ENCODE measurements at regions not wholly inside any gene's neighbourhood (a gene's known extent, or its start where the extent isn't known, plus 50 kb on each side); places are given as distances from the start of the nearest gene placed in this dataset.

DNA sequence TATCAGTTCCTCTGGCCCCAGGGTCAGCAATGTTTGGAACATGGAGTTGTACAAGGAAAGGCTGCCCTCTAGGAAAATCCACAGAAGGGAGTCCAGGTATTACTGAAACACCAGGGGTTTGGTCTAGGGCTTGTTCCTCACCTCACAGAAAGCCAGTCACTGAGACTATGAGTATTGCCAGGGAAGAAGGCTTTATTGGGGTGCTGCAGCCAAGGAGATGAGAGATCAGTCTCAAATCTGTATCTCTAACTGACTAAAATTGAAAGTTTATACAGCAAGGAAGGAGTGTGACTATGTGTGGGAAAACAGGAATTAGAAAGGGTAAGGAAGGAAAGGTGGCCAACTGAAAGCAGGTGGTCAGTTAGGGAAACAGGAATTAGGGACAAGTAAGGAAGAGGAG lies 172.3 kb downstream of the LYPLAL1 start:
- intact Hi-C loops (cut with micrococcal nuclease) = no loop called here
- Histone ChIP-seq H3K9ac (ENCODE audit: low read length) (no peak overlapping the region), H4K20me1 (ENCODE audit: low read length) (no peaks in the 10 kb centered on the region), H3K27me3 (ENCODE audit: low read length) (no peaks in the 10 kb centered on the region), H3K4me1 (ENCODE audit: insufficient read depth, low read length) (peaks cover 4% of the 10 kb centered on the region), H3K27ac (ENCODE audit: low read length) (no peak overlapping the region), H3K9me2 (replicated peaks; ENCODE audit: low read length) (no peaks in the 10 kb centered on the region), H3K36me3 (ENCODE audit: low read depth, low read length) (peaks cover 11% of the 10 kb centered on the region; the same call in 1 of the 2 replicates), H2AFZ (ENCODE audit: low read length) (no peak overlapping the region), H3K4me2 (ENCODE audit: low read length) (no peak overlapping the region), H3F3A (ENCODE audit: low read length, unreplicated experiment) (no peaks in the 10 kb centered on the region), H3K4me3 (ENCODE audit: low read length) (no peak overlapping the region), H3K9me3 (ENCODE audit: low read length) (peaks cover 13% of the 10 kb centered on the region; the same call in 1 of the 2 replicates), H3K79me2 (ENCODE audit: low read length) (no peaks in the 10 kb centered on the region)
- ChIA-PET CTCF (no interaction called here), POLR2A (ENCODE audit: unreplicated experiment) (no interaction called here)
- DNase-seq = no peak
- TF ChIP-seq, protein P1, sequence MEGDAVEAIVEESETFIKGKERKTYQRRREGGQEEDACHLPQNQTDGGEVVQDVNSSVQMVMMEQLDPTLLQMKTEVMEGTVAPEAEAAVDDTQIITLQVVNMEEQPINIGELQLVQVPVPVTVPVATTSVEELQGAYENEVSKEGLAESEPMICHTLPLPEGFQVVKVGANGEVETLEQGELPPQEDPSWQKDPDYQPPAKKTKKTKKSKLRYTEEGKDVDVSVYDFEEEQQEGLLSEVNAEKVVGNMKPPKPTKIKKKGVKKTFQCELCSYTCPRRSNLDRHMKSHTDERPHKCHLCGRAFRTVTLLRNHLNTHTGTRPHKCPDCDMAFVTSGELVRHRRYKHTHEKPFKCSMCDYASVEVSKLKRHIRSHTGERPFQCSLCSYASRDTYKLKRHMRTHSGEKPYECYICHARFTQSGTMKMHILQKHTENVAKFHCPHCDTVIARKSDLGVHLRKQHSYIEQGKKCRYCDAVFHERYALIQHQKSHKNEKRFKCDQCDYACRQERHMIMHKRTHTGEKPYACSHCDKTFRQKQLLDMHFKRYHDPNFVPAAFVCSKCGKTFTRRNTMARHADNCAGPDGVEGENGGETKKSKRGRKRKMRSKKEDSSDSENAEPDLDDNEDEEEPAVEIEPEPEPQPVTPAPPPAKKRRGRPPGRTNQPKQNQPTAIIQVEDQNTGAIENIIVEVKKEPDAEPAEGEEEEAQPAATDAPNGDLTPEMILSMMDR (conservative IDR thresholded peaks at IDR 0.05; ENCODE audit: low read depth, low read length) = no peak
- TF ChIP-seq EZH2 (IDR thresholded peaks at IDR 0.05; ENCODE audit: low read length, unreplicated experiment) (no peak), EZH2phosphoT487 (IDR thresholded peaks at IDR 0.05; ENCODE audit: borderline replicate concordance, low read length) (no peak)
- no TSS peak for BruUV-seq (replicated peaks)
- no peak for ATAC-seq

DNA sequence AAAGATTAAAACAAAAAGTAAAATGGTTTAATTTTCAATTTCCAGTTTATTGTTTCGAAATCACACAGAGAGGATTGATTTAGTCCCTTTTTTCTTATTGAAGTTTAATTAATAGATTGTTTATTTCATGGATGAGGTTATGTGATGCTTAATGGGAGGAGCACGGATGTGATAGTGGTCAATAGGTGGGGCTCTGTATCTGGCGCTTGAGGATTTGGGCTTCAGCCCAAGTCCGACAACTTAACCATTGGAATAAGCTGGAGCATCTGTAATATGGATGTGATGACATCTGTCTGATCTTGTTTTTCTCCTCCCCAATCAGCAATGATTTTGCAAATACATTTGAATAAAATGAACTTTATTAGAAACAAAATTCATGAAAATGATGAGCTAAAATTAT lies 169.2 kb downstream of the LYPLAL1 start:
- Histone ChIP-seq H2AFZ (ENCODE audit: low read length) (no peak overlapping the region), H3K79me2 (ENCODE audit: low read length) (no peaks in the 10 kb centered on the region), H3K4me1 (ENCODE audit: insufficient read depth, low read length) (peaks cover 19% of the 10 kb centered on the region), H3F3A (ENCODE audit: low read length, unreplicated experiment) (no peaks in the 10 kb centered on the region), H3K27me3 (ENCODE audit: low read length) (no peaks in the 10 kb centered on the region), H3K9me2 (replicated peaks; ENCODE audit: low read length) (no peaks in the 10 kb centered on the region), H3K4me3 (ENCODE audit: low read length) (no peak overlapping the region), H3K9ac (ENCODE audit: low read length) (no peak overlapping the region), H3K27ac (ENCODE audit: low read length) (no peak overlapping the region), H3K9me3 (ENCODE audit: low read length) (peaks cover 13% of the 10 kb centered on the region; the same call in 1 of the 2 replicates), H3K4me2 (ENCODE audit: low read length) (no peak overlapping the region), H3K36me3 (ENCODE audit: low read depth, low read length) (peaks cover 11% of the 10 kb centered on the region; the same call in 1 of the 2 replicates), H4K20me1 (ENCODE audit: low read length) (no peaks in the 10 kb centered on the region)
- ChIA-PET POLR2A (ENCODE audit: unreplicated experiment) (no interaction called here), CTCF (interaction anchor here (0.6 kb wide), 1 partner anchor 11 kb away, joined by 3 read pairs; no protein-coding TSS in a partner anchor)
- intact Hi-C loops (cut with micrococcal nuclease) = no loop called here
- ATAC-seq (no peak), DNase-seq (no peak)
- TF ChIP-seq EZH2 (IDR thresholded peaks at IDR 0.05; ENCODE audit: low read length, unreplicated experiment) (no peak), EZH2phosphoT487 (IDR thresholded peaks at IDR 0.05; ENCODE audit: borderline replicate concordance, low read length) (no peak)
- TF ChIP-seq, protein P1 (conservative IDR thresholded peaks at IDR 0.05; ENCODE audit: low read depth, low read length) = no peak
- BruUV-seq (replicated peaks) = no TSS peak

- Histone ChIP-seq H3K36me3 (ENCODE audit: low read depth, low read length) (peaks cover 4% of the 10 kb centered on the region; the same call in 1 of the 2 replicates), H3K27me3 (ENCODE audit: low read length) (no peaks in the 10 kb centered on the region), H2AFZ (ENCODE audit: low read length) (no peak overlapping the region), H3K4me1 (ENCODE audit: insufficient read depth, low read length) (peaks cover 19% of the 10 kb centered on the region), H3K9me3 (ENCODE audit: low read length) (peaks cover 6% of the 10 kb centered on the region; the same call in 1 of the 2 replicates), H3K9ac (ENCODE audit: low read length) (no peak overlapping the region), H3K27ac (ENCODE audit: low read length) (no peak overlapping the region), H3K4me2 (ENCODE audit: low read length) (0 out of 2 replicates have a peak overlapping the region, but pooled peaks have one; percentile 2), H4K20me1 (ENCODE audit: low read length) (no peaks in the 10 kb centered on the region), H3K4me3 (ENCODE audit: low read length) (no peak overlapping the region), H3F3A (ENCODE audit: low read length, unreplicated experiment) (no peaks in the 10 kb centered on the region), H3K79me2 (ENCODE audit: low read length) (no peaks in the 10 kb centered on the region), H3K9me2 (replicated peaks; ENCODE audit: low read length) (no peaks in the 10 kb centered on the region)
- ChIA-PET POLR2A (ENCODE audit: unreplicated experiment) (no interaction called here), CTCF (no interaction called here)
- DNase-seq = peak; percentile 71
- peak; percentile 99 for ATAC-seq
- TF ChIP-seq EZH2 (IDR thresholded peaks at IDR 0.05; ENCODE audit: low read length, unreplicated experiment) (no peak), EZH2phosphoT487 (IDR thresholded peaks at IDR 0.05; ENCODE audit: borderline replicate concordance, low read length) (no peak)
- TF ChIP-seq, protein P1 (conservative IDR thresholded peaks at IDR 0.05; ENCODE audit: low read depth, low read length) = no peak
- BruUV-seq (replicated peaks) = no TSS peak
- intact Hi-C loops (cut with micrococcal nuclease) = no loop called here
Observed at GRCh38 chr1:219340796-219341195, 167.1 kb downstream of the LYPLAL1 start.

Data from PC-3 (cell line).